HG03442 (cell line): ENCODE measurements at regions not wholly inside any gene's neighbourhood (a gene's known extent, or its start where the extent isn't known, plus 50 kb on each side); places are given as distances from the start of the nearest gene placed in this dataset.
"Not testable (repeated sequence)": the region's sequence is repeated elsewhere in the genome, so short reads cannot be mapped to it uniquely, and the experiment has no call there.

Source experiments
- ATAC-seq: cut with Tn5 transposase; IDR thresholded peaks from one replicate; pipeline ENCODE4 v1.9.1; 2021; ENCODE audit warnings: mild to moderate bottlenecking, moderate library complexity; ENCODE audit not compliant: unreplicated experiment

- ATAC-seq, result no peak
These were observed 368.2 kb upstream of the CITED2 start for GRCh38 chr6:139742671-139743070.

GRCh38 chr6:139738801-139739455 is 364.5 kb upstream of the CITED2 start:
- ATAC-seq, result no peak

GRCh38 chr6:139736325-139736906 is 362.0 kb upstream of the CITED2 start:
- peak; percentile 87 for ATAC-seq

- peak; percentile 37 for ATAC-seq
These were observed 358.0 kb upstream of the CITED2 start for GRCh38 chr6:139732451-139732850.

GRCh38 chr6:139730340-139730974 is 356.0 kb upstream of the CITED2 start:
- ATAC-seq, result no peak

- ATAC-seq, result no peak
These were observed 354.5 kb upstream of the CITED2 start for GRCh38 chr6:139728876-139729427.

- ATAC-seq, result not testable (repeated sequence)
These were observed 351.8 kb upstream of the CITED2 start for GRCh38 chr6:139726272-139726671.

- ATAC-seq, result no peak
These were observed 348.1 kb upstream of the CITED2 start for GRCh38 chr6:139722530-139722929.

- ATAC-seq, result no peak
These were observed 347.5 kb upstream of the CITED2 start for GRCh38 chr6:139721954-139722353.

GRCh38 chr6:139713900-139714506 is 339.6 kb upstream of the CITED2 start:
- no peak for ATAC-seq

GRCh38 chr6:139713424-139713823 is 339.0 kb upstream of the CITED2 start:
- no peak for ATAC-seq

GRCh38 chr6:139712830-139713229 is 338.4 kb upstream of the CITED2 start:
- no peak for ATAC-seq

GRCh38 chr6:139711804-139712585 is 337.5 kb upstream of the CITED2 start:
- ATAC-seq, result no peak

GRCh38 chr6:139710556-139710955 is 336.1 kb upstream of the CITED2 start:
- no peak for ATAC-seq

- no peak for ATAC-seq
These were observed 334.1 kb upstream of the CITED2 start for GRCh38 chr6:139708337-139709199.

GRCh38 chr6:139706912-139707311 is 332.5 kb upstream of the CITED2 start:
- ATAC-seq, result no peak

- no peak for ATAC-seq
These were observed 330.8 kb upstream of the CITED2 start for GRCh38 chr6:139705284-139705683.

GRCh38 chr6:139703780-139704179 is 329.3 kb upstream of the CITED2 start:
- ATAC-seq, result no peak

- no peak for ATAC-seq
These were observed 328.3 kb upstream of the CITED2 start for GRCh38 chr6:139702706-139703105.

GRCh38 chr6:139701695-139702094 is 327.2 kb upstream of the CITED2 start:
- ATAC-seq, result no peak
